ENCODE measurements at regions not wholly inside any gene's neighbourhood (a gene's known extent, or its start where the extent isn't known, plus 50 kb on each side); places are given as distances from the start of the nearest gene placed in this dataset.

- no peak for TF ChIP-seq POLR2A (IDR thresholded peaks at IDR 0.05)
- TF ChIP-seq CTCF (IDR thresholded peaks at IDR 0.05) = no peak
- no peak for TF ChIP-seq EP300 (IDR thresholded peaks at IDR 0.05)
Measured at GRCh38 chr2:21451403-21451802, 327.6 kb downstream of the TDRD15 start.

Measured in ovary (tissue), 3 donors.